ENCODE measurements at regions not wholly inside any gene's neighbourhood (a gene's known extent, or its start where the extent isn't known, plus 50 kb on each side); places are given as distances from the start of the nearest gene placed in this dataset.

GRCh38 chr3:59698091-59698490 lies 648.3 kb upstream of the CFAP20DC start:
- TF ChIP-seq CTCF (IDR thresholded peaks at IDR 0.05): no peak
- no peak overlapping the region for H3K27ac Mint-ChIP-seq
- no peak overlapping the region for H3K4me3 Mint-ChIP-seq
- intact Hi-C loops (cut with micrococcal nuclease): no loop called here
- H3K9me3 Mint-ChIP-seq: no peaks in the 10 kb centered on the region
- H3K4me1 Mint-ChIP-seq (ENCODE audit: low read depth): no peaks in the 10 kb centered on the region
- H3K27me3 Mint-ChIP-seq: no peaks in the 10 kb centered on the region
- DNase-seq: no peak
- no peaks in the 10 kb centered on the region for H3K36me3 Mint-ChIP-seq (ENCODE audit: low read depth)
- CTCF ChIA-PET: no interaction called here
- POLR2A ChIA-PET: no interaction called here
- no peak for ATAC-seq

- Mint-ChIP-seq H3K9me3 (no peaks in the 10 kb centered on the region), H3K27me3 (no peaks in the 10 kb centered on the region), H3K36me3 (ENCODE audit: low read depth) (no peaks in the 10 kb centered on the region), H3K27ac (no peak overlapping the region), H3K4me1 (ENCODE audit: low read depth) (no peaks in the 10 kb centered on the region), H3K4me3 (no peak overlapping the region)
- TF ChIP-seq CTCF (IDR thresholded peaks at IDR 0.05): no peak
- intact Hi-C loops (cut with micrococcal nuclease): no loop called here
- CTCF ChIA-PET: interaction anchor here (1.0 kb wide), 1 partner anchor 22 kb away, joined by 4 read pairs; no protein-coding TSS in a partner anchor
- ATAC-seq (no peak), DNase-seq (no peak)
- POLR2A ChIA-PET: no interaction called here
These were observed 647.0 kb upstream of the CFAP20DC start for GRCh38 chr3:59696783-59697182.

GRCh38 chr3:59695860-59696259 lies 646.0 kb upstream of the CFAP20DC start:
- ChIA-PET POLR2A (no interaction called here), CTCF (interaction anchor here (1.0 kb wide), 1 partner anchor 23 kb away, joined by 4 read pairs; no protein-coding TSS in a partner anchor)
- Mint-ChIP-seq H3K27ac (no peak overlapping the region), H3K4me1 (ENCODE audit: low read depth) (no peaks in the 10 kb centered on the region), H3K9me3 (no peaks in the 10 kb centered on the region), H3K4me3 (no peak overlapping the region), H3K36me3 (ENCODE audit: low read depth) (no peaks in the 10 kb centered on the region), H3K27me3 (no peaks in the 10 kb centered on the region)
- no peak for ATAC-seq
- intact Hi-C loops (cut with micrococcal nuclease): no loop called here
- TF ChIP-seq CTCF (IDR thresholded peaks at IDR 0.05): no peak
- no peak for DNase-seq

DNA sequence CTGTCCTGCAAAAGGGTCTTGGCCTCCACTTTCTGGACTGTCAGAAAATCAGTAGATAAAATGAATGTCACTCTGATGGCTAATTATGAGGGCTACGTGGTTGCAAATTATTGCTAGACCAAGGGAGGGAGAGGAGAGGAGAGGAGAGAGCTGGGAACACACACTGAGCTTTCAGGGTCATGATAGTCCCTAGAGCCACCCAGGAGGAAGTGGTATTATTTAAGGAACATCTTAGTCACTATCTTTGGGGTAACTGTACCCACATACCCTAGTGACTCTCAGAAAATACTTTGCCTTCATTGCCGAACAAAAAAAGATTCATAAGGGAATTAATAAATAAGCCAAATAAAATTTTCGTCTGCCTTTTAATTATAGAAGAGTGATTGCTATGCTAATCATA lies 642.3 kb upstream of the CFAP20DC start:
- ATAC-seq (no peak), DNase-seq (no peak)
- intact Hi-C loops (cut with micrococcal nuclease): no loop called here
- Mint-ChIP-seq H3K27me3 (no peaks in the 10 kb centered on the region), H3K4me3 (no peak overlapping the region), H3K9me3 (no peaks in the 10 kb centered on the region), H3K27ac (no peak overlapping the region), H3K4me1 (ENCODE audit: low read depth) (no peaks in the 10 kb centered on the region), H3K36me3 (ENCODE audit: low read depth) (no peaks in the 10 kb centered on the region)
- ChIA-PET CTCF (no interaction called here), POLR2A (no interaction called here)
- TF ChIP-seq CTCF (IDR thresholded peaks at IDR 0.05): no peak

GRCh38 chr3:59690886-59691285 lies 641.1 kb upstream of the CFAP20DC start:
- Mint-ChIP-seq H3K9me3 (no peaks in the 10 kb centered on the region), H3K27me3 (no peaks in the 10 kb centered on the region), H3K27ac (no peak overlapping the region), H3K4me1 (ENCODE audit: low read depth) (no peaks in the 10 kb centered on the region), H3K36me3 (ENCODE audit: low read depth) (no peaks in the 10 kb centered on the region), H3K4me3 (no peak overlapping the region)
- intact Hi-C loops (cut with micrococcal nuclease): no loop called here
- CTCF ChIA-PET: no interaction called here
- TF ChIP-seq CTCF (IDR thresholded peaks at IDR 0.05): no peak
- POLR2A ChIA-PET: no interaction called here
- ATAC-seq (no peak), DNase-seq (no peak)

All from activated CD8-positive, alpha-beta T cell treated with anti-CD3 and anti-CD28 coated beads for 36 hours (primary cell).